ENCODE measurements at regions not wholly inside any gene's neighbourhood (a gene's known extent, or its start where the extent isn't known, plus 50 kb on each side); places are given as distances from the start of the nearest gene placed in this dataset.

DNA sequence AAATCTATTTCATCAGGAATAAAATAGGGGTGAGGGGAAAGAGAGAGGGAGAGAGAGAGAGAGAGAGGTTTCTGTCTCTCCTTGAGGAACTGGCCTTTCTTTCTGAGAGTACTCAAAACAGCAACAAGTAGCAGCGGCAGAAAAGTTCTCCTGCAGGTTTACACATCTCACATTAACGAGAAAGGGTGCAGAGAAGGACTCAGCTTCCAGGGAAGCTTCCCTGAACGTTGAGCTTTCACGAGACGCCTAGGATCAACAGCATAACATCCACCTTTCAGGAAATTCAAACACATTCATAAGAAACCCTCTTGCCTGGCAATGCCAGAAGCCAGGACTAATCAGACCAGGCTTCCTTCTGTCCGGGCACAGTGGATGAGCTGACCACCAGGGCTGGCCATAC lies 162.9 kb downstream of the ZDHHC21 start:
- CTCF ChIA-PET: no interaction called here
- POLR2A ChIA-PET (ENCODE audit: low non-redundant PET): no interaction called here
- TF ChIP-seq, protein P1, sequence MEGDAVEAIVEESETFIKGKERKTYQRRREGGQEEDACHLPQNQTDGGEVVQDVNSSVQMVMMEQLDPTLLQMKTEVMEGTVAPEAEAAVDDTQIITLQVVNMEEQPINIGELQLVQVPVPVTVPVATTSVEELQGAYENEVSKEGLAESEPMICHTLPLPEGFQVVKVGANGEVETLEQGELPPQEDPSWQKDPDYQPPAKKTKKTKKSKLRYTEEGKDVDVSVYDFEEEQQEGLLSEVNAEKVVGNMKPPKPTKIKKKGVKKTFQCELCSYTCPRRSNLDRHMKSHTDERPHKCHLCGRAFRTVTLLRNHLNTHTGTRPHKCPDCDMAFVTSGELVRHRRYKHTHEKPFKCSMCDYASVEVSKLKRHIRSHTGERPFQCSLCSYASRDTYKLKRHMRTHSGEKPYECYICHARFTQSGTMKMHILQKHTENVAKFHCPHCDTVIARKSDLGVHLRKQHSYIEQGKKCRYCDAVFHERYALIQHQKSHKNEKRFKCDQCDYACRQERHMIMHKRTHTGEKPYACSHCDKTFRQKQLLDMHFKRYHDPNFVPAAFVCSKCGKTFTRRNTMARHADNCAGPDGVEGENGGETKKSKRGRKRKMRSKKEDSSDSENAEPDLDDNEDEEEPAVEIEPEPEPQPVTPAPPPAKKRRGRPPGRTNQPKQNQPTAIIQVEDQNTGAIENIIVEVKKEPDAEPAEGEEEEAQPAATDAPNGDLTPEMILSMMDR (conservative IDR thresholded peaks at IDR 0.05; ENCODE audit: low read depth): no peak
- H3K27ac ChIP-seq: no peak overlapping the region
- no peak for DNase-seq (ENCODE audit: low spot score)

- ChIA-PET CTCF (no interaction called here), POLR2A (ENCODE audit: low non-redundant PET) (no interaction called here)
- DNase-seq (ENCODE audit: low spot score): no peak
- TF ChIP-seq, protein P1 (conservative IDR thresholded peaks at IDR 0.05; ENCODE audit: low read depth): no peak
- H3K27ac ChIP-seq: no peak overlapping the region
Measured at GRCh38 chr9:14529629-14530028, 163.6 kb downstream of the ZDHHC21 start.

DNA sequence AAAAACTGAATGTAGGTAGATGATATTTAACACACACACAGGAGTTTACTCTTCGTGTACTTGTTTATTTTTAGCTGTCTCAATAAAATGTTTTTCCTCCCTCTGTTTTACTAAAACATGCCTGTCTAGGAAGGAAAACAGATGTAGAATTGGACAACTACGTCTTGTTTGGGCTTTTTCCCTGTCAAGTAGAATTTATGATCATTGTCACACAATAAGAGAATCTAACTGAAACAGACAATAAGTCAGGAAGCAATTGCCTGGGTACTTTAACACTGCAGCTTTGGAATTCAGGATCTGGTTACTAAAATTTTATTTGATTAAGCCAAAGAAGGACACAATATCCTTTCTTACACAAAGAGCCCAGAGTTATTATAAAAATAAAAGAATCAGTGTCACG lies 164.2 kb downstream of the ZDHHC21 start:
- no peak for DNase-seq (ENCODE audit: low spot score)
- no peak overlapping the region for H3K27ac ChIP-seq
- ChIA-PET POLR2A (ENCODE audit: low non-redundant PET) (no interaction called here), CTCF (no interaction called here)
- TF ChIP-seq, protein P1 (conservative IDR thresholded peaks at IDR 0.05; ENCODE audit: low read depth): no peak

DNA sequence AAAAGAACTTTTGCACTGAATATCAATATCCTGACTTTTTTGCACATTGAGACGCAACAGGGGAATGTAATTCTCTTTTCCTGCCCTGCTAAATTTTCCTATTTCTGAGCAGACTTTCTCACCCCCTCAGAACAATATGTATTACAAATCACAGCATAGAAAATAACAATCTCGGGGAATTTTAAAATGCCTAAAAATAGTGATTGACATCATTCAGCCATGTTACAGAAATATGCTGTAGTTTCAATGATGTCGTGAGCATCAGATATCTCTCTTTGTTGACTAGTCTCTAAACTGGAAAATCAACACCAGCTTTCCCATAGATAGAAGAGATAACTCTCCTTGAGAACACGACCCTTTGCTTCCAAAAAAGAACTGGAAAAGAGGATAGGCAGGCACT lies 166.7 kb downstream of the ZDHHC21 start:
- ChIA-PET POLR2A (ENCODE audit: low non-redundant PET) (no interaction called here), CTCF (no interaction called here)
- no peak for DNase-seq (ENCODE audit: low spot score)
- TF ChIP-seq, protein P1 (conservative IDR thresholded peaks at IDR 0.05; ENCODE audit: low read depth): no peak
- H3K27ac ChIP-seq: no peak overlapping the region

DNA sequence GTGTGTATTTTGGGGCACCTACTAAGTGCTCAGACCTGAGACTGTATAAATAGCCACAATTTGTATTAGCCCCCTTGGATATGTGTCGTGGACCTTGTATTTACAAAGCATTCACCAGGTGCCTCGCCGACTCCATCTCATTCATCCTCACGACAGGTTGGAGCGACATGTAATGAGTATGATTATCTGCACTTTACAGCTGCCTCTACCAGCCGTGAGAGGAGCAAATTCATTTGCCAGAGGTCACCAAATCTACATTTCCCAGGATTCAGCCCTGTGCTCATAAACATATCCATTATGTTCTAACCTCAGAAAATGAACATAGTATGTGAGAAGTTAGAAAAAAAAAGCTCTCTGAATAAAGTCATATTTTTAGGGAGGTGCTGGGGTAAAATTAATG lies 167.4 kb downstream of the ZDHHC21 start:
- TF ChIP-seq, protein P1 (conservative IDR thresholded peaks at IDR 0.05; ENCODE audit: low read depth): no peak
- POLR2A ChIA-PET (ENCODE audit: low non-redundant PET): no interaction called here
- CTCF ChIA-PET: interaction anchor here (0.6 to 0.7 kb wide), 2 partner anchors 472 to 647 kb away, joined by 3 to 4 read pairs; no protein-coding TSS in a partner anchor
- no peak overlapping the region for H3K27ac ChIP-seq
- no peak for DNase-seq (ENCODE audit: low spot score)

DNA sequence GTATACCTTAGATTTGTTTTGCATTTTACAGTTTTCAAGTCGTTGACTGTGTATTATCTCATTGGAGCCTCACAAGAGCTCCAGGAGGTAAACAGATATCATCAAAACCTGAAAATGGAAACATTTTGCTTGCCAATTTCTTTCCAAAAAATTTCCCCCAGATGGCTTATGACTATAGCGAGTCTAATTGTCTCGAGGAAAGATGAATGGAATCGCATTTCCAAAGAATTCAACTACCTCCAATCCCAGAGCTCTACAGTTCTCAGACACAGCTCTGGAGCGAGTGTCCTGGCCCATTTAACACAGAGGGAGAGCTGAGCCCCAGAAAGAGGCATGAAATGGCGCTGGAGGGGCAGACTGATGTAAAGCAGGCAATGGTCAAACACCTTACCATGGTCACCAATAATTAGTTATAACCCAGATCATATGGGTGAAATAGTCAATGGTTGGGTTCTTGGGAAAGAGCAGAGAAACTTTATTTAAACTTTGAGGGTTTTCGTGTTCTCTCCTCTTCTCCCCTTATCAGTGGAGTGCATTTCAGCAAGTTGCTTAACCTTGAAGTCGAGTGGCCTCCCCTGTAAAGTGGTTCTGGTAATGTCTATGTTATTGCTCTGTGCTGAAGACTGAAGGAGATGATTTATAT lies 168.2 kb downstream of the ZDHHC21 start:
- ChIA-PET POLR2A (ENCODE audit: low non-redundant PET) (no interaction called here), CTCF (no interaction called here)
- TF ChIP-seq, protein P1 (conservative IDR thresholded peaks at IDR 0.05; ENCODE audit: low read depth): no peak
- no peak for DNase-seq (ENCODE audit: low spot score)
- H3K27ac ChIP-seq: no peak overlapping the region
